ENCODE measurements at regions not wholly inside any gene's neighbourhood (a gene's known extent, or its start where the extent isn't known, plus 50 kb on each side); places are given as distances from the start of the nearest gene placed in this dataset.
A peak's percentile ranks its signal among the peaks of the same experiment; 100 is the strongest.
"Not testable (repeated sequence)": the region's sequence is repeated elsewhere in the genome, so short reads cannot be mapped to it uniquely, and the experiment has no call there.

- DNase-seq (ENCODE audit: low spot score): no peak
Observed at GRCh38 chr17:33944412-33944811, 310.7 kb upstream of the CCL2 start.

- DNase-seq (ENCODE audit: low spot score): no peak
Observed at GRCh38 chr17:33944826-33945225, 310.3 kb upstream of the CCL2 start.

- no peak for DNase-seq (ENCODE audit: low spot score)
Observed at GRCh38 chr17:33945646-33946546, 309.2 kb upstream of the CCL2 start.

GRCh38 chr17:33947762-33948161 is 307.3 kb upstream of the CCL2 start:
- DNase-seq (ENCODE audit: low spot score): no peak

- DNase-seq (ENCODE audit: low spot score): no peak
Observed at GRCh38 chr17:33948309-33948708, 306.8 kb upstream of the CCL2 start.

- DNase-seq (ENCODE audit: low spot score): no peak
Observed at GRCh38 chr17:33949100-33949499, 306.0 kb upstream of the CCL2 start.

GRCh38 chr17:33950061-33950460 is 305.0 kb upstream of the CCL2 start:
- no peak for DNase-seq (ENCODE audit: low spot score)

- no peak for DNase-seq (ENCODE audit: low spot score)
Observed at GRCh38 chr17:33952425-33952824, 302.7 kb upstream of the CCL2 start.

GRCh38 chr17:33954597-33954996 is 300.5 kb upstream of the CCL2 start:
- DNase-seq (ENCODE audit: low spot score): no peak

GRCh38 chr17:33955461-33955860 is 299.6 kb upstream of the CCL2 start:
- DNase-seq (ENCODE audit: low spot score): no peak

- DNase-seq (ENCODE audit: low spot score): not testable (repeated sequence)
Observed at GRCh38 chr17:33959098-33959497, 296.0 kb upstream of the CCL2 start.

- DNase-seq (ENCODE audit: low spot score): no peak
Observed at GRCh38 chr17:33962857-33963655, 292.0 kb upstream of the CCL2 start.

GRCh38 chr17:33964344-33964979 is 290.6 kb upstream of the CCL2 start:
- DNase-seq (ENCODE audit: low spot score): peak; percentile 32

GRCh38 chr17:33966410-33967059 is 288.6 kb upstream of the CCL2 start:
- no peak for DNase-seq (ENCODE audit: low spot score)

- DNase-seq (ENCODE audit: low spot score): peak; percentile 32
Observed at GRCh38 chr17:33967608-33968349, 287.3 kb upstream of the CCL2 start.

GRCh38 chr17:33968350-33969044 is 286.6 kb upstream of the CCL2 start:
- DNase-seq (ENCODE audit: low spot score): peak; percentile 71

- no peak for DNase-seq (ENCODE audit: low spot score)
Observed at GRCh38 chr17:33970279-33970678, 284.8 kb upstream of the CCL2 start.

- no peak for DNase-seq (ENCODE audit: low spot score)
Observed at GRCh38 chr17:33972763-33973162, 282.3 kb upstream of the CCL2 start.

GRCh38 chr17:33973491-33973890 is 281.6 kb upstream of the CCL2 start:
- no peak for DNase-seq (ENCODE audit: low spot score)

- no peak for DNase-seq (ENCODE audit: low spot score)
Observed at GRCh38 chr17:33974276-33974675, 280.8 kb upstream of the CCL2 start.

- DNase-seq (ENCODE audit: low spot score): no peak
Observed at GRCh38 chr17:33976831-33977230, 278.3 kb upstream of the CCL2 start.
